ENCODE measurements at regions not wholly inside any gene's neighbourhood (a gene's known extent, or its start where the extent isn't known, plus 50 kb on each side); places are given as distances from the start of the nearest gene placed in this dataset.

DNA sequence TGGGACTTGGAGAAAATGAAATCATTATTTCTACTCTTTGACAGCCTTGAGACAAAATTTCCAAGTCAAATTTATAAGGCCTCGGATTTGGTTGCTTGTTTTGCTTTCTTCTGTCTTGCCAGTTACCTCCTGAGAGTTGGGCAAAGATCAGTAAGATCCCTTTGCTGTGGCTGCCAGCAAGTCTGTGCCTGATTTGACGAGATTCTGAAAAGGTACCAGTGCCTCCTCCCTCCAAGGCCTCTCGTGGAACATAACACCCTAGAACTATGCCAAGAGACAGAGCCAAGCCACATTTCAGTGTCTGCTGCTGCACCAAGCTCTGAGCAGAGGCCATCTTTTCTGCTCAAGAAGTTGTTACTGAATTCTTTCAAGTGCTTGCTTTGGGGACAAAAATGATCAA is 61.0 kb downstream of the GTPBP8 start:
- H3K9me3 Mint-ChIP-seq (ENCODE audit: unreplicated experiment): no peaks in the 10 kb centered on the region
- peaks cover 2% of the 10 kb centered on the region for H3K4me1 Mint-ChIP-seq (ENCODE audit: unreplicated experiment)
- TF ChIP-seq, protein P1, sequence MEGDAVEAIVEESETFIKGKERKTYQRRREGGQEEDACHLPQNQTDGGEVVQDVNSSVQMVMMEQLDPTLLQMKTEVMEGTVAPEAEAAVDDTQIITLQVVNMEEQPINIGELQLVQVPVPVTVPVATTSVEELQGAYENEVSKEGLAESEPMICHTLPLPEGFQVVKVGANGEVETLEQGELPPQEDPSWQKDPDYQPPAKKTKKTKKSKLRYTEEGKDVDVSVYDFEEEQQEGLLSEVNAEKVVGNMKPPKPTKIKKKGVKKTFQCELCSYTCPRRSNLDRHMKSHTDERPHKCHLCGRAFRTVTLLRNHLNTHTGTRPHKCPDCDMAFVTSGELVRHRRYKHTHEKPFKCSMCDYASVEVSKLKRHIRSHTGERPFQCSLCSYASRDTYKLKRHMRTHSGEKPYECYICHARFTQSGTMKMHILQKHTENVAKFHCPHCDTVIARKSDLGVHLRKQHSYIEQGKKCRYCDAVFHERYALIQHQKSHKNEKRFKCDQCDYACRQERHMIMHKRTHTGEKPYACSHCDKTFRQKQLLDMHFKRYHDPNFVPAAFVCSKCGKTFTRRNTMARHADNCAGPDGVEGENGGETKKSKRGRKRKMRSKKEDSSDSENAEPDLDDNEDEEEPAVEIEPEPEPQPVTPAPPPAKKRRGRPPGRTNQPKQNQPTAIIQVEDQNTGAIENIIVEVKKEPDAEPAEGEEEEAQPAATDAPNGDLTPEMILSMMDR (IDR thresholded peaks at IDR 0.05): no peak
- no peak for DNase-seq (ENCODE audit: extremely low spot score, unreplicated experiment)
- no peaks in the 10 kb centered on the region for H3K36me3 Mint-ChIP-seq (ENCODE audit: unreplicated experiment)
- H3K27me3 Mint-ChIP-seq (ENCODE audit: unreplicated experiment): no peaks in the 10 kb centered on the region
- no peak overlapping the region for H3K27ac Mint-ChIP-seq (ENCODE audit: unreplicated experiment)
- no peak overlapping the region for H3K4me3 Mint-ChIP-seq (ENCODE audit: unreplicated experiment)

DNA sequence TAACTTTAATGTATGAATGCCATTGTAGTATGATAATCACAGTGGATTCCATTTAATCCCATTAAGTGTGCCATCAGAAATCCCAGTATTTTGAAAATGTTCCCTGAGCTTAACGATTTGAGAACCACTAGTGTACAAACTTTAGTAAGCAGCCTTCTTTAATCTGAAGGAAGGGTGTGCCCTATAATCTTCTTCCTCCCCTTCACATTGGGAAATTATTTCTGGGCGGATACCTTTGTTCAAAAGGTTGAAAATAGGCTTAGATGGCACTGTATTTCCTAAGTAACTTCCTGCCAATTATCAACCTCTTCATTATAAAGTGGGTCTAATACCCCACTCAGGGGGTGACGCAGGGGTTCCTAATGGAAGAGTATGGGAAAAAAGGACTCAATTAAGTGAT is 62.4 kb downstream of the GTPBP8 start:
- DNase-seq (ENCODE audit: extremely low spot score, unreplicated experiment): no peak
- Mint-ChIP-seq H3K4me3 (ENCODE audit: unreplicated experiment) (no peak overlapping the region), H3K27ac (ENCODE audit: unreplicated experiment) (no peak overlapping the region), H3K36me3 (ENCODE audit: unreplicated experiment) (no peaks in the 10 kb centered on the region), H3K27me3 (ENCODE audit: unreplicated experiment) (no peaks in the 10 kb centered on the region), H3K9me3 (ENCODE audit: unreplicated experiment) (no peaks in the 10 kb centered on the region), H3K4me1 (ENCODE audit: unreplicated experiment) (peaks cover 2% of the 10 kb centered on the region)
- TF ChIP-seq, protein P1 (IDR thresholded peaks at IDR 0.05): no peak

DNA sequence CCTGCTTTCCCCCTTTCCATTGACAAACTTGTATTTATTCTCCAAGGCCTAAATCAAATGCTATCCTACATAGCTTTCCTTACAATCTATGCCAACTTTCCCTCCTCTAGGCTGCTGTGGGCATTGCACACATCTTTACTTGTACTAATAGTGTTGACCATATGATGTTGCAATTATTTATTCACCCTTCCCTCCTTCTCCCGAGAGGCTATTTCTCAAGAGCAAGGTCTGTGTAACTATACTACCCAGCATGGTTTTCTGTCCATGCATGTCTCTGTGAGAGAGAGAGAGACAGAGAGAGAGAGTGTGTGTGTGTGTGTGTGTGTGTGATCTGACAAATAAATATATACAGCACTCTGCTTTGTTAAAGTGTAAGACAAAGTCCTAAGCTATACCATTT is 63.8 kb downstream of the GTPBP8 start:
- Mint-ChIP-seq H3K36me3 (ENCODE audit: unreplicated experiment) (no peaks in the 10 kb centered on the region), H3K4me3 (ENCODE audit: unreplicated experiment) (no peak overlapping the region), H3K27me3 (ENCODE audit: unreplicated experiment) (no peaks in the 10 kb centered on the region), H3K27ac (ENCODE audit: unreplicated experiment) (no peak overlapping the region), H3K9me3 (ENCODE audit: unreplicated experiment) (no peaks in the 10 kb centered on the region), H3K4me1 (ENCODE audit: unreplicated experiment) (peaks cover 2% of the 10 kb centered on the region)
- DNase-seq (ENCODE audit: extremely low spot score, unreplicated experiment): no peak
- TF ChIP-seq, protein P1 (IDR thresholded peaks at IDR 0.05): no peak

DNA sequence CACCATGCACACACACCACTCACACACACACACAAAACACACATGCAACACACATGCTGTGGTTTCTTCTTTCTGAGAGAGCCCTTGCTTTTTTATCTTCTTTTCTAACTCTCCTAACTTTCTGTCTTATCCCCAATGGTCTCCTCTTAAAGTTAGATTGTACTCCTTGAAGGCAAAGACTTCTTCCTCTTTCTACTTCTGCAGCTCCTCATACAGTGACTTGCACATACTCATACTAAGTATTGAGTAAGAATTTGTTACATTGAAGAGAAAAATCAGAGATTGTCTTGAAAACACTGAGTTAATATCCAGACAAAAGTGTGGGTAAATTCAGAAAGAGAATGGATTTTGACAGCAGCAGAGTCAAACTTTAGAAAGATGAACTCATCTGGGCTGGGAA is 64.4 kb downstream of the GTPBP8 start:
- TF ChIP-seq, protein P1 (IDR thresholded peaks at IDR 0.05): no peak
- H3K4me1 Mint-ChIP-seq (ENCODE audit: unreplicated experiment): peaks cover 2% of the 10 kb centered on the region
- H3K4me3 Mint-ChIP-seq (ENCODE audit: unreplicated experiment): no peak overlapping the region
- H3K27me3 Mint-ChIP-seq (ENCODE audit: unreplicated experiment): no peaks in the 10 kb centered on the region
- H3K9me3 Mint-ChIP-seq (ENCODE audit: unreplicated experiment): no peaks in the 10 kb centered on the region
- no peaks in the 10 kb centered on the region for H3K36me3 Mint-ChIP-seq (ENCODE audit: unreplicated experiment)
- no peak overlapping the region for H3K27ac Mint-ChIP-seq (ENCODE audit: unreplicated experiment)
- DNase-seq (ENCODE audit: extremely low spot score, unreplicated experiment): no peak

DNA sequence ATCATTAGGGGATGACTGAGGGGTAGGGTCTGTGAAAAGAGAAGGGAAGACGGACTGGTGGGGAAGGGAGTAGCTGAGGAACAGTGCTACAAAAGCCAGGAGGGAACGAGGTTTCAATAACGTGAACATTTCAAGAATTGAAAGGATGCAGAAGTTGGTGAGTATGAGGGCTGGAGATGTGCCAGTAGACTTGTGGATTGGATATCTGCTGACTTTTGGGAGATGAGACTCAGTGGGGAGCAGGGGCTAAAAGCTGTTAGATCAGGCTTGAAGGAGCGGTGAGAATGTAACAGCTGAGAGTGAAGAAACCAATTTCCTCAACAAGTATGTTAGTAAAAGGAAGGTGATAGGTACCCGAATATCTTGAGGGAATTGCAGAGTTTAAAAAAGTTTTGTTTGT is 65.2 kb downstream of the GTPBP8 start:
- Mint-ChIP-seq H3K4me1 (ENCODE audit: unreplicated experiment) (peaks cover 2% of the 10 kb centered on the region), H3K36me3 (ENCODE audit: unreplicated experiment) (no peaks in the 10 kb centered on the region), H3K9me3 (ENCODE audit: unreplicated experiment) (no peaks in the 10 kb centered on the region), H3K27me3 (ENCODE audit: unreplicated experiment) (no peaks in the 10 kb centered on the region), H3K27ac (ENCODE audit: unreplicated experiment) (no peak overlapping the region), H3K4me3 (ENCODE audit: unreplicated experiment) (no peak overlapping the region)
- no peak for DNase-seq (ENCODE audit: extremely low spot score, unreplicated experiment)
- TF ChIP-seq, protein P1 (IDR thresholded peaks at IDR 0.05): no peak
